ENCODE measurements at regions not wholly inside any gene's neighbourhood (a gene's known extent, or its start where the extent isn't known, plus 50 kb on each side); places are given as distances from the start of the nearest gene placed in this dataset.

DNA sequence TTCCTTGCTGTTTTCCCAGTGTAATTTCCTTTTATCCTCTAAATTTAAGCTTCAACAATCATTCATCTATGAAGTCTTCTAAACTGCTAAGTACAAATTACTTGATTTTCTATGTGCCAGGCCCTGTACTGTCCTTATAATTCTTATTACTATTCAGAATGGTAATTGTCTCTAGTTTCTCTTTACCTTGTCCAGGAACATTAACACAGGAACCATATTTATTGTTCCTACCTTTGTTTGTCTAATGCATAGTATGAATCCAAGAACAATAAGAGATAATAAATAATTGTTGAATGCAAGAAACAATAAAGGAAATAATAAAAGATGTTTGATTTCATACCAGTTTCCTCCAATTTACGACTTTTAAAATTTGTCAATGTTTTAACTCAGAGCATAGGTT lies 1083.2 kb downstream of the ROBO2 start:
- TF ChIP-seq, protein P1, sequence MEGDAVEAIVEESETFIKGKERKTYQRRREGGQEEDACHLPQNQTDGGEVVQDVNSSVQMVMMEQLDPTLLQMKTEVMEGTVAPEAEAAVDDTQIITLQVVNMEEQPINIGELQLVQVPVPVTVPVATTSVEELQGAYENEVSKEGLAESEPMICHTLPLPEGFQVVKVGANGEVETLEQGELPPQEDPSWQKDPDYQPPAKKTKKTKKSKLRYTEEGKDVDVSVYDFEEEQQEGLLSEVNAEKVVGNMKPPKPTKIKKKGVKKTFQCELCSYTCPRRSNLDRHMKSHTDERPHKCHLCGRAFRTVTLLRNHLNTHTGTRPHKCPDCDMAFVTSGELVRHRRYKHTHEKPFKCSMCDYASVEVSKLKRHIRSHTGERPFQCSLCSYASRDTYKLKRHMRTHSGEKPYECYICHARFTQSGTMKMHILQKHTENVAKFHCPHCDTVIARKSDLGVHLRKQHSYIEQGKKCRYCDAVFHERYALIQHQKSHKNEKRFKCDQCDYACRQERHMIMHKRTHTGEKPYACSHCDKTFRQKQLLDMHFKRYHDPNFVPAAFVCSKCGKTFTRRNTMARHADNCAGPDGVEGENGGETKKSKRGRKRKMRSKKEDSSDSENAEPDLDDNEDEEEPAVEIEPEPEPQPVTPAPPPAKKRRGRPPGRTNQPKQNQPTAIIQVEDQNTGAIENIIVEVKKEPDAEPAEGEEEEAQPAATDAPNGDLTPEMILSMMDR (IDR thresholded peaks at IDR 0.05; ENCODE audit: insufficient read depth, low read depth, low read length) = no peak
- no peak for DNase-seq (ENCODE audit: low read depth)
- no peak overlapping the region for H3K4me3 ChIP-seq (ENCODE audit: low read depth, low read length)

DNA sequence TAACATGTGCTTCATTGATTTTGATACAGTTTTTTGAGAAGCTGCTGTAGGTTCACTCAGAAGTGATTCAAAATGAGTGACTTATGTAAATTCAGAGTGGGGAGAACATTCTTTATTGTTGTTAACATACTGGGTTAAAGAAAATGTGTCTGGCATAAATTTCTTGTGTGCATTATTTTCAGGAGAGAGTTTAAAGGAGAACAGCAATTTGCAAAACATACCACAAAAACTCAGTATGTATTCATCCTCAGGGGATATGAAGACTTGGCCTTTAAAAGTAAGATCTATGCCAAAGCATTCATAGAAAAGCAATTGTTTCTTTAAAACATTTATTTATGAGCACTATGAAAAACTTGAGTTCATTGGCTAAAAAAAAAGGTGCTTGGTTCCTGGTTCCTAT lies 1089.8 kb downstream of the ROBO2 start:
- TF ChIP-seq, protein P1 (IDR thresholded peaks at IDR 0.05; ENCODE audit: insufficient read depth, low read depth, low read length) = no peak
- H3K4me3 ChIP-seq (ENCODE audit: low read depth, low read length) = no peak overlapping the region
- DNase-seq (ENCODE audit: low read depth) = no peak

DNA sequence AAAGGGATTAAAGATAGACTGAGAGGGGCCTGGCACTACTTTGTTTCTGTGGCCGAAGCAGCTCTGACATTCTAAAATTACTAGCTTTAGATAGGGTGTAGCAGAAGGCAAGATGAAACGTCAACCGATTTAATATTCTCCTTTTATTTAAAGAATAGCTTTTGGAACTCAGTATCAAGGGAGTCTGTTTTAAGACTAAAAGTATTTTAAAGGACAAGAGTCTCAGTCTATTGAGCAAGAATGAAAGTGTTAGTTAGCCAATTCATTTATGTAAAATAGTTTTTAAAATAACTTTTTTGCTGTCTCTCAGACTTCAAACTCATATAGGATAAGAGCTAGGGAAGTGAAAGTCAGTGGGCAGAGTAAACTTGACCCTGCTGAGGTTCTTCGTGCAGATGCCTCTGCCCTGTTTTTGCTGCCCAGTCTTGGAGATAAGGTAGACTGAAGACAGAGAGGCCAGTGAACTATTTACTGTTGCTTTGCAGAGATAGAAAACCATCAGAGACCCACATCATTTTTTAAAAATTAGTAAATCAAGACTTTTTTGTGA lies 1090.9 kb downstream of the ROBO2 start:
- DNase-seq (ENCODE audit: low read depth) = no peak
- TF ChIP-seq, protein P1 (IDR thresholded peaks at IDR 0.05; ENCODE audit: insufficient read depth, low read depth, low read length) = no peak

DNA sequence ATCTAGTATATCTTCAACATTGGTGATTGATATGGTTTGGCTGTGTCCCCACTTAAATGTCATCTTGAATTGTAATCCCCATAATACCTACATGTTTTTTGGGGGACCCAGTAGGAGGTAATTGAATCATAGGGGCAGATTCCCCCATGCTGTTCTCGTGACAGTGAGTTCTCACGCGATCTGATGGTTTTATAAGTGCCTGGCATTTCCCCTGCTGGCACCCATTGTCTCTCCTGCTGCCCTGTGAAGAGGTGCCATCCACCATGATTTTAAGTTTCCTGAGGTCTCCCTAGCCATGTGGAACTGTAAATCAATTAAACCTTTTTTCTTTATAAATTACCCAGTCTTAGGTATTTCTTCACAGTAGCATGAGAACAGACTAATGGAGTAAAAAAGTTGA lies 1094.6 kb downstream of the ROBO2 start:
- TF ChIP-seq, protein P1 (IDR thresholded peaks at IDR 0.05; ENCODE audit: insufficient read depth, low read depth, low read length) = no peak
- no peak overlapping the region for H3K4me3 ChIP-seq (ENCODE audit: low read depth, low read length)
- DNase-seq (ENCODE audit: low read depth) = no peak

More for the DNA sequence above, 1090.9 kb downstream of the ROBO2 start:
- H3K4me3 ChIP-seq (ENCODE audit: low read depth, low read length) = no peak overlapping the region

DNA sequence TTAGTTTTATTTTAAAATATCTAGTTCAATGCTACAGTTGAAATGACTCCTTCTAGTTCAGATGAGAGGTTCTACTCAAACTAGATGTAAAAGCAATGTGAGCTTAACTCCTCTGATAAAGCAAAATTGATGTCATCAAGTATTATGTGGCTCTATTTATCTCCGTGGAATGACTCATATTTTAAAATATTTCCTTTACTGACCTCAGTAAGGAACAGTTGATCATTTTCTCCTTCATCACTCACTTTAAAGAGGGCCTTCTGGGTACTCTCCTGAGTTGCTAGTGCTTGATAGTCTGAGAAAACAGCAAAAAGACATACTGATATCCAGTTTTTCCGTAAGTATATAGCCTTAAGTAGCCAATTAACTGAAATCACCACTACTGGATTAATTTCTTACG lies 1099.3 kb downstream of the ROBO2 start:
- H3K4me3 ChIP-seq (ENCODE audit: low read depth, low read length) = no peak overlapping the region
- peak; percentile 80 for DNase-seq (ENCODE audit: low read depth)
- TF ChIP-seq, protein P1 (IDR thresholded peaks at IDR 0.05; ENCODE audit: insufficient read depth, low read depth, low read length) = no peak

DNA sequence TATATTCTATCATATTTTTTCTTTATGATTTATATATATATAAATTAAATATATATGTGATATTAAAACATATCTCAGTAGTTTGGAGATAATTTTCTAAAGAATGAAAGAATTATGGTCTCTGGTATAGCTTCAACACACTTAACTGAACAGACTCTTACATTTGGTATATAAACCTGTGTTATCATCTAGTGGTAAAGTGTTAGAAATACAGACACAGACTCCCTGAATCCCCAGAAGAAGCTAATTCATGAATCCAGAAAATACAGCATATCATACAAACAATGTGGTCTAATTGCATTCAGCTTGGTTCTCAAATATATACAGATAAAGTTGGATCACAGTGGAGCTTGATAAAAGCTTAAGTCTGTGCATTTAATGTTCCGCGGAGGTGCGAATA lies 1100.4 kb downstream of the ROBO2 start:
- no peak overlapping the region for H3K4me3 ChIP-seq (ENCODE audit: low read depth, low read length)
- DNase-seq (ENCODE audit: low read depth) = peak; percentile 16
- TF ChIP-seq, protein P1 (IDR thresholded peaks at IDR 0.05; ENCODE audit: insufficient read depth, low read depth, low read length) = peak; percentile 13

DNA sequence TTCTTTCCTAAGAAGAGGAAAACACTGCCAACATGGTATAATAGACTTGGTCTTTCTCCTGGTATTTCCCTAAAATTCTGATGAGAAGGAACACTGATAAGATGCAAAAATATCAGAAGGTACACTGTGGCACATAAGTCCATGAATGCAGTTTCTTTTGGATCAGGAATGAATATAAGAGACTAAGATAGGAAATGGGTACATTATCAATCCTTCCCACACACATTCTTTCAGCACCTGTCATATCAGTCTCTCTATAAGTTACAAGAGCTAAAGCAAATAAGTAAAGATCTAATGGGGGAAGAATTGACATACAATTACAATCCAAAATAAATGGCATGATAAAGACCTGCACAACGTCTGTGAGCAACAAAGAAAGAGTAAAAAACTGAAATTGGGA lies 1101.0 kb downstream of the ROBO2 start:
- TF ChIP-seq, protein P1 (IDR thresholded peaks at IDR 0.05; ENCODE audit: insufficient read depth, low read depth, low read length) = no peak
- DNase-seq (ENCODE audit: low read depth) = no peak
- H3K4me3 ChIP-seq (ENCODE audit: low read depth, low read length) = no peak overlapping the region
